Colonic mucosa (tissue), 4 donors: ENCODE measurements at regions not wholly inside any gene's neighbourhood (a gene's known extent, or its start where the extent isn't known, plus 50 kb on each side); places are given as distances from the start of the nearest gene placed in this dataset.

Source experiments
- DNase-seq: peaks from one replicate; pipeline ENCODE4 v3.0.0-alpha.2; 2020
- H3K27ac ChIP-seq: fragments of 200-600 bp; one replicate; pipeline ENCODE4 v1.8.0; 2021
- H3K27me3 ChIP-seq: fragments of 200-600 bp; one replicate; pipeline ENCODE4 v1.8.0; 2021
- H3K36me3 ChIP-seq: fragments of 200-600 bp; one replicate; pipeline ENCODE4 v1.8.0; 2021
- H3K4me1 ChIP-seq: fragments of 200-600 bp; one replicate; pipeline ENCODE4 v1.8.0; 2021; ENCODE audit warnings: mild to moderate bottlenecking
- H3K4me3 ChIP-seq: fragments of 200-600 bp; one replicate; pipeline ENCODE4 v1.8.0; 2021
- H3K9ac ChIP-seq, 2 donors: one replicate each; pipeline ENCODE4 v1.7.0; 2013; ENCODE audit warnings: control low read depth in 2 of 2, low read depth in 2 of 2, low read length in 2 of 2
- H3K9me3 ChIP-seq: fragments of 200-600 bp; one replicate; pipeline ENCODE4 v1.8.0; 2021
- intact Hi-C: fragments of 100-400 bp; cut with DNase I; formaldehyde crosslinking; loops from one replicate; pipeline ENCODE4 v1.14.1; 2022
- TF ChIP-seq, protein P1 (sequence below): fragments of 200-600 bp; IDR thresholded peaks from one replicate; pipeline ENCODE4 v1.8.0; 2022; ENCODE audit warnings: antibody characterized with exemption, mild to moderate bottlenecking
- donor health status: healthy.
- donor health status: DM: no; HTN: no; CAD: no.
- donor health status: DM: no; HTN: no; CAD: no.

DNA sequence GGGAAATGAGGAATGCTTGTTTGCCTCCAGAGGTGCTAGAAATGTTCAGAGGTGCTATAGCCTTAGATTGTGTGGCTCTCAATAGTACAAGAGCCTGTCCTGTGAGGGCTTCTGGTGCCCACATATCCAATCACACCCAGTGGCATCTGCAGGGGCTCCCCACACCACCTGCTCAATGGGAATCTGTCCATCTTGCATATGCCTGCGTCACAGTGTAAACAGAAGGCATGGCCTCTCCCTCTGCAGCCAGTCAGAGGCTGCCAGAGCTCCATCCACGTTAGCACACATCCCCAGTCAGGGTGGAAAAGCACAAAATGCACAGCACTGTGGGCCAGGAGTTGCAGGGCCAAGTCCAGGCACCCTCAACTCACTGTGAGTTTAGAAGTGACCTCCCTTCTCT is 113.6 kb upstream of the GRIK3 start:
- Histone ChIP-seq H3K4me1 (no peaks in the 10 kb centered on the region), H3K9ac (no peak overlapping the region), H3K27ac (no peak overlapping the region), H3K4me3 (no peak overlapping the region), H3K9me3 (no peaks in the 10 kb centered on the region), H3K27me3 (no peaks in the 10 kb centered on the region), H3K36me3 (no peaks in the 10 kb centered on the region)
- TF ChIP-seq, protein P1, sequence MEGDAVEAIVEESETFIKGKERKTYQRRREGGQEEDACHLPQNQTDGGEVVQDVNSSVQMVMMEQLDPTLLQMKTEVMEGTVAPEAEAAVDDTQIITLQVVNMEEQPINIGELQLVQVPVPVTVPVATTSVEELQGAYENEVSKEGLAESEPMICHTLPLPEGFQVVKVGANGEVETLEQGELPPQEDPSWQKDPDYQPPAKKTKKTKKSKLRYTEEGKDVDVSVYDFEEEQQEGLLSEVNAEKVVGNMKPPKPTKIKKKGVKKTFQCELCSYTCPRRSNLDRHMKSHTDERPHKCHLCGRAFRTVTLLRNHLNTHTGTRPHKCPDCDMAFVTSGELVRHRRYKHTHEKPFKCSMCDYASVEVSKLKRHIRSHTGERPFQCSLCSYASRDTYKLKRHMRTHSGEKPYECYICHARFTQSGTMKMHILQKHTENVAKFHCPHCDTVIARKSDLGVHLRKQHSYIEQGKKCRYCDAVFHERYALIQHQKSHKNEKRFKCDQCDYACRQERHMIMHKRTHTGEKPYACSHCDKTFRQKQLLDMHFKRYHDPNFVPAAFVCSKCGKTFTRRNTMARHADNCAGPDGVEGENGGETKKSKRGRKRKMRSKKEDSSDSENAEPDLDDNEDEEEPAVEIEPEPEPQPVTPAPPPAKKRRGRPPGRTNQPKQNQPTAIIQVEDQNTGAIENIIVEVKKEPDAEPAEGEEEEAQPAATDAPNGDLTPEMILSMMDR: no peak
- intact Hi-C loops: no loop called here
- DNase-seq: no peak

- Histone ChIP-seq H3K36me3 (no peaks in the 10 kb centered on the region), H3K4me1 (no peaks in the 10 kb centered on the region), H3K9me3 (no peaks in the 10 kb centered on the region), H3K27me3 (no peaks in the 10 kb centered on the region), H3K27ac (no peak overlapping the region), H3K9ac (no peak overlapping the region), H3K4me3 (no peak overlapping the region)
- TF ChIP-seq, protein P1: no peak
- intact Hi-C loops: no loop called here
- no peak for DNase-seq
Measured at GRCh38 chr1:37148663-37149062, 114.3 kb upstream of the GRIK3 start.

- TF ChIP-seq, protein P1: no peak
- H3K4me1 ChIP-seq: no peaks in the 10 kb centered on the region
- H3K4me3 ChIP-seq: no peak overlapping the region
- no peaks in the 10 kb centered on the region for H3K36me3 ChIP-seq
- no peak for DNase-seq
- H3K27me3 ChIP-seq: no peaks in the 10 kb centered on the region
- no peak overlapping the region for H3K9ac ChIP-seq
- H3K27ac ChIP-seq: no peak overlapping the region
- no peaks in the 10 kb centered on the region for H3K9me3 ChIP-seq
- intact Hi-C loops: no loop called here
Measured at GRCh38 chr1:37149296-37149695, 115.0 kb upstream of the GRIK3 start.

DNA sequence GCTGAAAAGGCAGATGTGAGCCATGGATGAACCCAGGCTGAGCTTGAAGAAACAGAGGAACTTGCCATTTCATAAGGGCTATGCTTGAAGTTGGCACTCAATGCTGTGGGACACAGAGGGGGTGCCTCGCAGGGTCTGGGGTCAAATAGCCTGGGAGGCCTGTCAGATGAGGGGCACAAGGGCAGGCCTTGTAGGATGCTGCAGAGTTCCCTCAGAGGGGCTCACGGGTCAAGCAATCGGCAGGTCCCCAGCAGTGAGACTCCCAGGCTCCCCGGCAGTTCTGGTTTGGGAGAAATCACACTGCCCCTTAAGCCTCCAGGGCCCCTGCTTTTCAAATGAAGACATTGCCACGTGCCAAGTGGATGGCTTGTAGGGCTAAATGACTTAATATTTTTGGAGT is 116.7 kb upstream of the GRIK3 start:
- no peak for DNase-seq
- no peak overlapping the region for H3K27ac ChIP-seq
- intact Hi-C loops: no loop called here
- no peak overlapping the region for H3K9ac ChIP-seq
- no peaks in the 10 kb centered on the region for H3K36me3 ChIP-seq
- H3K4me1 ChIP-seq: no peaks in the 10 kb centered on the region
- no peaks in the 10 kb centered on the region for H3K9me3 ChIP-seq
- H3K27me3 ChIP-seq: no peaks in the 10 kb centered on the region
- TF ChIP-seq, protein P1: no peak
- H3K4me3 ChIP-seq: no peak overlapping the region

DNA sequence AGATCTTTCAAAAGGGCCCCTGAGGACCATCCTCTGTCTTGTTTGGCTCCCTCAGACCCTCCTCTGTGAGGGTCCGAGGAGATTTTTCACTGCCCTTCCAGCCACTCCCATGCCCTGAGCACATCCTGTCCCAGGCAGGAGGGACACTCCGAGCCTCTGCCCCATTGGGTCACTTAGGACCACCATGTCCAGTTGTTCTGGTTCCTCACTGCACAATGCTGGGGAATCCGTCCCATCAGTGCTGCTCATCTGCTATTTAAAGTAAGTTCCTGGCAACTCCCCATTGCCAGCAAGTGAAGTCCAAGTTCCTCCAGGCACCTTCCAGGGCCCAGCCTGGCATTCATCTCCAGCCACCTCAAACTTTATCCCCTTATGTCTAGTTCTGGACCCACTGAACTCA is 117.5 kb upstream of the GRIK3 start:
- H3K4me1 ChIP-seq: no peaks in the 10 kb centered on the region
- H3K27me3 ChIP-seq: no peaks in the 10 kb centered on the region

More for the DNA sequence above, 117.5 kb upstream of the GRIK3 start:
- Histone ChIP-seq H3K27ac (no peak overlapping the region), H3K9ac (no peak overlapping the region), H3K36me3 (no peaks in the 10 kb centered on the region), H3K4me3 (no peak overlapping the region), H3K9me3 (no peaks in the 10 kb centered on the region)
- no peak for DNase-seq
- intact Hi-C loops: no loop called here
- TF ChIP-seq, protein P1: no peak
